HCEC 1CT (cell line): ENCODE measurements at regions not wholly inside any gene's neighbourhood (a gene's known extent, or its start where the extent isn't known, plus 50 kb on each side); places are given as distances from the start of the nearest gene placed in this dataset.
"Not testable (repeated sequence)": the region's sequence is repeated elsewhere in the genome, so short reads cannot be mapped to it uniquely, and the experiment has no call there.

Source experiments
- DNase-seq: peaks from one replicate; pipeline ENCODE4 v3.0.0-alpha.2; 2017

GRCh38 chr2:133624551-133624950 lies 56.3 kb upstream of the NCKAP5 start:
- no peak for DNase-seq

GRCh38 chr2:133627741-133628140 lies 59.5 kb upstream of the NCKAP5 start:
- no peak for DNase-seq

- DNase-seq: no peak
Measured at GRCh38 chr2:133633309-133633708, 65.0 kb upstream of the NCKAP5 start.

- peak; percentile 23 for DNase-seq
Measured at GRCh38 chr2:133633881-133634409, 65.7 kb upstream of the NCKAP5 start.

GRCh38 chr2:133635131-133635530 lies 66.9 kb upstream of the NCKAP5 start:
- no peak for DNase-seq

- no peak for DNase-seq
Measured at GRCh38 chr2:133636287-133636686, 68.0 kb upstream of the NCKAP5 start.

GRCh38 chr2:133640103-133640502 lies 71.8 kb upstream of the NCKAP5 start:
- no peak for DNase-seq

GRCh38 chr2:133641497-133641896 lies 73.2 kb upstream of the NCKAP5 start:
- DNase-seq: peak; percentile 50

- no peak for DNase-seq
Measured at GRCh38 chr2:133641942-133642725, 73.9 kb upstream of the NCKAP5 start.

- DNase-seq: no peak
Measured at GRCh38 chr2:133642791-133643191, 74.5 kb upstream of the NCKAP5 start.

GRCh38 chr2:133643863-133644262 lies 75.6 kb upstream of the NCKAP5 start:
- DNase-seq: no peak

GRCh38 chr2:133644846-133645245 lies 76.6 kb upstream of the NCKAP5 start:
- no peak for DNase-seq

GRCh38 chr2:133647386-133647785 lies 79.1 kb upstream of the NCKAP5 start:
- DNase-seq: not testable (repeated sequence)

- no peak for DNase-seq
Measured at GRCh38 chr2:133651861-133652260, 83.6 kb upstream of the NCKAP5 start.

GRCh38 chr2:133652398-133652797 lies 84.1 kb upstream of the NCKAP5 start:
- no peak for DNase-seq

- DNase-seq: no peak
Measured at GRCh38 chr2:133653056-133653455, 84.8 kb upstream of the NCKAP5 start.

- no peak for DNase-seq
Measured at GRCh38 chr2:133654949-133655348, 86.7 kb upstream of the NCKAP5 start.

GRCh38 chr2:133655610-133656009 lies 87.3 kb upstream of the NCKAP5 start:
- no peak for DNase-seq

GRCh38 chr2:133657591-133657990 lies 89.3 kb upstream of the NCKAP5 start:
- DNase-seq: no peak

- DNase-seq: no peak
Measured at GRCh38 chr2:133658020-133658903, 90.0 kb upstream of the NCKAP5 start.

GRCh38 chr2:133660510-133660909 lies 92.2 kb upstream of the NCKAP5 start:
- no peak for DNase-seq

GRCh38 chr2:133661392-133661791 lies 93.1 kb upstream of the NCKAP5 start:
- no peak for DNase-seq

- DNase-seq: peak; percentile 16
Measured at GRCh38 chr2:133666621-133667020, 98.4 kb upstream of the NCKAP5 start.

GRCh38 chr2:133667085-133667484 lies 98.8 kb upstream of the NCKAP5 start:
- peak; percentile 82 for DNase-seq
